PFSK-1 (cell line): ENCODE measurements at regions not wholly inside any gene's neighbourhood (a gene's known extent, or its start where the extent isn't known, plus 50 kb on each side); places are given as distances from the start of the nearest gene placed in this dataset.

ENCODE experiments used
- POLR2AphosphoS5 ChIP-seq: IDR thresholded peaks from 2 replicates; pipeline ENCODE4 v1.6.1; 2012; ENCODE audit warnings: low read depth, mild to moderate bottlenecking, control low read depth, low read length, moderate library complexity
- SIN3A ChIP-seq: IDR thresholded peaks from 2 replicates; pipeline ENCODE4 v1.6.1; 2012; ENCODE audit warnings: mild to moderate bottlenecking, low read length, moderate library complexity, borderline replicate concordance; ENCODE audit not compliant: insufficient read depth

DNA sequence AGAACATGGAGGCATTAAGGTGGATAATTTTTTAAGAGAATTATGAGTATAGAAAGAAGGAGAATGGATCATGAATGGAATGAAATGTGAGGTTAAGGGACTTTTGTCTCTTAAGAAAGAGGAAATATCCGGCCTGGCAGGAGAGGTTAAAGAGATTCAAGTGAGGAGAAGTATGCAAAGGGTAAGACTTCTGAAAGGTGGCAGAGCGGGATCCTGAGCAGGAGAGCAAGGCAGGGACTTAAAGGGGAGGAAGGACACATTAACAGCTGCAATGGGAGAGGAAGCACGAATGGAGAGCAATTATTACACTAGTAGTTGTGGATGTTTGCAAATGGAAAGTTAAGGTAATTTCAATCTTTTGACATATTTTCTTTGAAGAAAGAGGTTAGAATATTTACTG lies 171.0 kb downstream of the KITLG start:
- no peak for TF ChIP-seq POLR2AphosphoS5
- no peak for TF ChIP-seq SIN3A
